ENCODE measurements at regions not wholly inside any gene's neighbourhood (a gene's known extent, or its start where the extent isn't known, plus 50 kb on each side); places are given as distances from the start of the nearest gene placed in this dataset.

- TF ChIP-seq POLR2AphosphoS5 (IDR thresholded peaks at IDR 0.05; ENCODE audit: low read depth, low read length) (no peak), POLR2A (IDR thresholded peaks at IDR 0.05; ENCODE audit: low read depth, low read length) (no peak)
Observed at GRCh38 chr14:101505236-101505970, 55.9 kb upstream of the DIO3 start.

Measured in GM12892 (cell line).